Gastrocnemius medialis (tissue), 4 donors: ENCODE measurements at regions not wholly inside any gene's neighbourhood (a gene's known extent, or its start where the extent isn't known, plus 50 kb on each side); places are given as distances from the start of the nearest gene placed in this dataset.
"Not testable (repeated sequence)": the region's sequence is repeated elsewhere in the genome, so short reads cannot be mapped to it uniquely, and the experiment has no call there.

Source experiments
- POLR2A ChIP-seq, 2 donors: fragments of 450-650 bp; IDR thresholded peaks; one replicate each; pipeline ENCODE4 v1.6.1; 2017; ENCODE audit warnings: antibody characterized with exemption in 2 of 2, mild to moderate bottlenecking in 2 of 2, moderate library complexity in 2 of 2
- TF ChIP-seq, protein P1 (sequence below), 5 experiments: fragments of 450-650 bp in 3 of 5; fragments of 200-600 bp in 2 of 5; sonication (generic) in 2 of 5; IDR thresholded peaks in 4 of 5; conservative IDR thresholded peaks in 1 of 5; 1 replicate in 4 of 5; 2 replicates in 1 of 5; pipeline ENCODE4 v1.5.1; 2016 to 2019; ENCODE audit warnings: antibody characterized with exemption in 5 of 5, mild to moderate bottlenecking in 3 of 5, moderate library complexity in 3 of 5

DNA sequence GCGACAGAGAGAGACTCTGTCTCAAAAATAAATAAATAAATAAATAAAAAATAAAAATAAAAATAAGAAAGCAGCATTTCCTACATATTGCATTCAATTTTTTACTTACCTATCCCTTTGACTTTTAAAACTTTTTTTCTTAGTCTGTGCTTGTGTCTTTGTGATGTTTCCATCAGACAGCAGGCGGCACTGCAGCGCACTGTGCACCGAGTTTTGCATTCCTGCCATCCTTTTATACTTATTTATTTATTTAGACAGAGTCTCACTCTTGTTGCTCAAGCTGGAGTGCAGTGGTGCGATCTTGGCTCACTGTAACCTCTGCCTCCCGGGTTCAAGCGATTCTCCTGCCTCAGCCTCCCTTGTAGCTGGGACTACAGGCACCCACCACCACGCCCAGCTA is 203.9 kb downstream of the SPATA31A1 start:
- TF ChIP-seq, protein P1, sequence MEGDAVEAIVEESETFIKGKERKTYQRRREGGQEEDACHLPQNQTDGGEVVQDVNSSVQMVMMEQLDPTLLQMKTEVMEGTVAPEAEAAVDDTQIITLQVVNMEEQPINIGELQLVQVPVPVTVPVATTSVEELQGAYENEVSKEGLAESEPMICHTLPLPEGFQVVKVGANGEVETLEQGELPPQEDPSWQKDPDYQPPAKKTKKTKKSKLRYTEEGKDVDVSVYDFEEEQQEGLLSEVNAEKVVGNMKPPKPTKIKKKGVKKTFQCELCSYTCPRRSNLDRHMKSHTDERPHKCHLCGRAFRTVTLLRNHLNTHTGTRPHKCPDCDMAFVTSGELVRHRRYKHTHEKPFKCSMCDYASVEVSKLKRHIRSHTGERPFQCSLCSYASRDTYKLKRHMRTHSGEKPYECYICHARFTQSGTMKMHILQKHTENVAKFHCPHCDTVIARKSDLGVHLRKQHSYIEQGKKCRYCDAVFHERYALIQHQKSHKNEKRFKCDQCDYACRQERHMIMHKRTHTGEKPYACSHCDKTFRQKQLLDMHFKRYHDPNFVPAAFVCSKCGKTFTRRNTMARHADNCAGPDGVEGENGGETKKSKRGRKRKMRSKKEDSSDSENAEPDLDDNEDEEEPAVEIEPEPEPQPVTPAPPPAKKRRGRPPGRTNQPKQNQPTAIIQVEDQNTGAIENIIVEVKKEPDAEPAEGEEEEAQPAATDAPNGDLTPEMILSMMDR (IDR thresholded peaks at IDR 0.05 in 4 of 5, conservative IDR thresholded peaks at IDR 0.05 in 1 of 5) = not testable (repeated sequence)
- not testable (repeated sequence) for TF ChIP-seq POLR2A (IDR thresholded peaks at IDR 0.05)
